GM13976 (cell line): ENCODE measurements at regions not wholly inside any gene's neighbourhood (a gene's known extent, or its start where the extent isn't known, plus 50 kb on each side); places are given as distances from the start of the nearest gene placed in this dataset.
"Not testable (repeated sequence)": the region's sequence is repeated elsewhere in the genome, so short reads cannot be mapped to it uniquely, and the experiment has no call there.

Experiments used
- DNase-seq: peaks from one replicate; pipeline ENCODE4 v3.0.0; 2012; ENCODE audit warnings: low spot score
- CTCF ChIP-seq: IDR thresholded peaks from 2 replicates; pipeline ENCODE4 v1.5.1; 2012; ENCODE audit warnings: borderline replicate concordance, mild to moderate bottlenecking; ENCODE audit not compliant: insufficient read depth; ENCODE audit errors: extremely low read depth, missing control alignments, control extremely low read depth
- in situ Hi-C: fragments of 300-500 bp; cut with MboI; formaldehyde crosslinking; loops from one replicate; pipeline ENCODE4 v1.12.0; 2022; ENCODE audit warnings: low sequenced_read_pairs, mixed read lengths, inconsistent platforms; ENCODE audit not compliant: unreplicated experiment

GRCh38 chr7:67625257-67625737 lies 628.7 kb downstream of the TYW1 start:
- in situ Hi-C loops = no loop called here
- TF ChIP-seq CTCF = peak; percentile 73
- DNase-seq = peak; percentile 62

- in situ Hi-C loops = no loop called here
- DNase-seq = no peak
- TF ChIP-seq CTCF = no peak
Measured at GRCh38 chr7:67631476-67631875, 634.8 kb downstream of the TYW1 start.

GRCh38 chr7:67635271-67635670 lies 638.6 kb downstream of the TYW1 start:
- TF ChIP-seq CTCF = no peak
- no peak for DNase-seq
- in situ Hi-C loops = no loop called here

- no peak for DNase-seq
- no peak for TF ChIP-seq CTCF
- in situ Hi-C loops = no loop called here
Measured at GRCh38 chr7:67636348-67637022, 639.9 kb downstream of the TYW1 start.

GRCh38 chr7:67637023-67637358 lies 640.4 kb downstream of the TYW1 start:
- DNase-seq = no peak
- no peak for TF ChIP-seq CTCF
- in situ Hi-C loops = no loop called here

- in situ Hi-C loops, DNase-seq: not testable (repeated sequence)
Measured at GRCh38 chr7:67642542-67642941, 645.9 kb downstream of the TYW1 start.

- TF ChIP-seq CTCF = no peak
- DNase-seq = no peak
- in situ Hi-C loops = no loop called here
Measured at GRCh38 chr7:67644151-67644550, 647.5 kb downstream of the TYW1 start.
